Thoracic aorta (tissue), 2 donors: ENCODE measurements at regions not wholly inside any gene's neighbourhood (a gene's known extent, or its start where the extent isn't known, plus 50 kb on each side); places are given as distances from the start of the nearest gene placed in this dataset.
A peak's percentile ranks its signal among the peaks of the same experiment; 100 is the strongest.

Experiments used
- ATAC-seq: fragments of 150-250 bp; one replicate; pipeline ENCODE4 v1.8.0; 2017; ENCODE audit warnings: low read depth; ENCODE audit not compliant: insufficient number of reproducible peaks, low FRiP score
- DNase-seq: peaks from one replicate; pipeline ENCODE4 v3.0.0-alpha.2; 2020; ENCODE audit warnings: low spot score
- H3K27ac ChIP-seq, 2 donors: fragments of 200-600 bp; sonication (generic); 1 replicate in 1 of 2; 2 replicates in 1 of 2; pipeline ENCODE4 v1.5.1; 2016; ENCODE audit warnings: mild to moderate bottlenecking in 2 of 2, moderate library complexity in 2 of 2
- H3K27me3 ChIP-seq: fragments of 200-600 bp; sonication (generic); replicated peaks from 2 replicates; pipeline ENCODE4 v1.6.0; 2016; ENCODE audit warnings: mild to moderate bottlenecking; ENCODE audit not compliant: insufficient read depth
- H3K36me3 ChIP-seq: fragments of 200-600 bp; sonication (generic); one replicate; pipeline ENCODE4 v1.5.1; 2016
- H3K4me1 ChIP-seq, 2 donors: fragments of 200-600 bp; sonication (generic); 1 replicate in 1 of 2; 2 replicates in 1 of 2; pipeline versions ENCODE4 v1.5.1 to v1.6.0; 2016; ENCODE audit warnings: low read depth in 2 of 2, mild to moderate bottlenecking in 1 of 2; ENCODE audit not compliant: control insufficient read depth in 1 of 2
- H3K4me3 ChIP-seq: fragments of 200-600 bp; sonication (generic); 2 replicates; pipeline ENCODE4 v1.5.1; 2016; ENCODE audit warnings: mild to moderate bottlenecking
- H3K9me3 ChIP-seq: fragments of 200-600 bp; sonication (generic); 2 replicates; pipeline ENCODE4 v1.5.1; 2016
- CTCF ChIP-seq: fragments of 200-600 bp; sonication (generic); IDR thresholded peaks from one replicate; pipeline ENCODE4 v1.5.1; 2019; ENCODE audit warnings: antibody characterized with exemption

DNA sequence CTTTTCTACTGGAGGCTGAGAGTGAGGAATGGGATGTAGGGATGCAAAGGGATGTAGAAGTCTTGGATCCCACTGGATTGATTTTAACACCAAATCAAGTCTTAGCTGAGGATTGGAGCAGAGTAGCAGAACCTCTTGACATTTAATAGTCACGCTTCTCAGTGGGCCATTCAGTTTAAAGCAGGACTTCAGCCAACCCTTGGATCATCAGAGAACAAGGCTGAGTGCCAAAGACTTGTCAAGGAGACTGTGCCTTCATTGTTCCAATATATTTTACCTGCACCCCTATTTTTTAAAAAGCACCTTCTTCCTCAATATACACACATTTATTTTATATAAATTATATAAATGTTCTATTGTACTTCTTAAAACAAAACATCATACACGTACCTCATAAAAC is 242.4 kb upstream of the ST6GAL2 start:
- DNase-seq (no peak), ATAC-seq (no peak)
- TF ChIP-seq CTCF, result no peak
- H3K36me3 ChIP-seq, result no peaks in the 10 kb centered on the region
- H3K4me3 ChIP-seq, result no peak overlapping the region
- no peak overlapping the region for H3K27ac ChIP-seq
- H3K27me3 ChIP-seq, result no peaks in the 10 kb centered on the region
- peaks cover 0 to 3% of the 10 kb centered on the region in 2 donors for H3K4me1 ChIP-seq
- H3K9me3 ChIP-seq, result no peaks in the 10 kb centered on the region

DNA sequence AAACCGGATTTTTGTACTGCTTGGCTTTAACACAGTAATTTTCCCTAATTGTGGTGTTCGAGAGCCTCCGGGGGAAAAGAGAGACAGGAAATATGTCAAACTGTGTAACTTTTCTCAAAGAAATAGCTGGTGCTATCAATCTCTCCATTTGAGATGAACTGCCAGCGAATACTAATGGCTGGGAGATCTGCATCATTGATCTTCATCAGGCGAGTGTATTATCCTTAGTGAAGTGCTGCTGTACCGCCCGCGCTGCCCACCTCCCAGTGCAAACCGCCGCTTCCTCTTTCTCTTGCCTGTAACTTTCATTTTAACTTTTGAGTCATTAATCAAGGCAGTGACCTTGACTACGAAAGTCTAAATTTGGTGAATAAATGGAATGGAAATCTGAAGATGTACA is 246.1 kb upstream of the ST6GAL2 start:
- TF ChIP-seq CTCF, result no peak
- H3K4me3 ChIP-seq, result peak overlapping the region; percentile 61

DNA sequence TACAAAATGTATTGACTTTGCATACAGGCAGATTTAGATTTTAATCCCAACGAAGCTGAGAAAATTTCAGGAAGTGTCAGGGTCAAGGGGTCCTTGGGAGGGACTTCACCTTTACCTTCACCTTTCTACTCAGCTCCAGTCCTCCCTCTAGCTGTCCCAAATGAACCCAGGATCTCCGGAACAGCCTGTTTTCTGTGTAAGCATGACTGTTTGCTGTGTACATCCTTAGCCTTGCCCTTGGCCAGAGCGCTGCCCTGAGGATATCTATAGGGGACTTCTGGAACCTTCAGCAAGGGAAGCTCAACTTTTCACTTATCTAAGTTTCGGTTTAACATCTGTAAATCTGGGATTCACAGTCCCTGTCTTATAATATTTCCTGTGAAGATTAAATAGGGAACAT is 246.8 kb upstream of the ST6GAL2 start:
- H3K4me3 ChIP-seq, result peak overlapping the region; percentile 61
- H3K4me1 ChIP-seq, result peaks cover 0 to 3% of the 10 kb centered on the region in 2 donors
- ATAC-seq (no peak), DNase-seq (no peak)
- no peak overlapping the region for H3K27ac ChIP-seq
- H3K9me3 ChIP-seq, result no peaks in the 10 kb centered on the region
- no peaks in the 10 kb centered on the region for H3K36me3 ChIP-seq
- H3K27me3 ChIP-seq, result no peaks in the 10 kb centered on the region
- TF ChIP-seq CTCF, result no peak

More for the DNA sequence above, 246.1 kb upstream of the ST6GAL2 start:
- peaks cover 0 to 3% of the 10 kb centered on the region in 2 donors for H3K4me1 ChIP-seq
- DNase-seq, result no peak
- no peaks in the 10 kb centered on the region for H3K27me3 ChIP-seq
- no peak for ATAC-seq
- no peaks in the 10 kb centered on the region for H3K9me3 ChIP-seq
- no peak overlapping the region for H3K27ac ChIP-seq
- H3K36me3 ChIP-seq, result no peaks in the 10 kb centered on the region

DNA sequence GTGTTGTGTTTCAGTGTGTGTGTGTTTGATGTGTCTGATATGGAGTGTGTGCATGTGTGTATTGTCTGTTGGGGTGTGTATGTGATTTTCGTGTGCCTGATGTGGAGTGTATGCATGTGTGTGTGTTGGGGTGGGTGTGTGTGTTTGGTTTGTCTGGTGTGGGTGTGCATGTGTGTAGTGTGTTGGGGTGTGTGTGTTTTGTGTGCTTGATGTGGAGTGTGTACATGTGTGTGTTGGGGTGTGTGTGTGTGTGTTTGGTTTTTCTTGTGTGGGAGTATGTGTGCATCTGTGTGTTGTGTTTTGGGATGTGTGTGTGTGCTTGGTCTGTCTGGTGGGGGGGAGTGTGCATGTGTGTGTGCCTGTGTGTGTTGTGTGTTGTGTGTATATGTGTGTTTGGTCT is 247.4 kb upstream of the ST6GAL2 start:
- TF ChIP-seq CTCF, result no peak
- Histone ChIP-seq H3K36me3 (no peaks in the 10 kb centered on the region), H3K27ac (no peak overlapping the region), H3K27me3 (no peaks in the 10 kb centered on the region), H3K9me3 (no peaks in the 10 kb centered on the region), H3K4me1 (peaks cover 0 to 3% of the 10 kb centered on the region in 2 donors), H3K4me3 (no peak overlapping the region)
- ATAC-seq (no peak), DNase-seq (no peak)

DNA sequence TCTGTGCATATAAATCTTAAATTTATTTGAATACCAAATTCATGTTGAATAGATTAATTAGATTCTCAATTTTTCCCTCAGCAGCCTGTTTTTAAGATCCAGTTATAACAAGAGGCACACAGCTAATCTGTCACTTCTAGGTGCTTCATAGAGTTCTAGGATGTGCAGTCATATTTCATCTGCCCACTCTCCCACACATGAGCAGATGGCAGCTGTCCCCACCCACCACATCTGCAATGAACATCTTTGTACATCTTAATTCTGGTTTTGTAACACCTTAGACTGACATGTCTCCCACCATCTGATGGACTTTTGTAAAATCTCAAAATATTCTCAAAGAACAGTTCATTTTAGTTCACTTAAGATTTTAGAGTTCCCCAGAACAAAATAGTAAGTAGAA is 250.8 kb upstream of the ST6GAL2 start:
- no peak overlapping the region for H3K27ac ChIP-seq
- no peak overlapping the region for H3K4me3 ChIP-seq
- H3K9me3 ChIP-seq, result no peaks in the 10 kb centered on the region
- no peaks in the 10 kb centered on the region for H3K36me3 ChIP-seq
- H3K4me1 ChIP-seq, result peaks cover 0 to 3% of the 10 kb centered on the region in 2 donors
- H3K27me3 ChIP-seq, result no peaks in the 10 kb centered on the region
- DNase-seq (no peak), ATAC-seq (no peak)
- no peak for TF ChIP-seq CTCF
